GM18526 (cell line): ENCODE measurements at regions not wholly inside any gene's neighbourhood (a gene's known extent, or its start where the extent isn't known, plus 50 kb on each side); places are given as distances from the start of the nearest gene placed in this dataset.

Experiments
- POLR2A ChIP-seq: IDR thresholded peaks from 3 replicates; pipeline ENCODE4 v1.6.1; 2011; ENCODE audit not compliant: insufficient read length; ENCODE audit errors: extremely low read depth

DNA sequence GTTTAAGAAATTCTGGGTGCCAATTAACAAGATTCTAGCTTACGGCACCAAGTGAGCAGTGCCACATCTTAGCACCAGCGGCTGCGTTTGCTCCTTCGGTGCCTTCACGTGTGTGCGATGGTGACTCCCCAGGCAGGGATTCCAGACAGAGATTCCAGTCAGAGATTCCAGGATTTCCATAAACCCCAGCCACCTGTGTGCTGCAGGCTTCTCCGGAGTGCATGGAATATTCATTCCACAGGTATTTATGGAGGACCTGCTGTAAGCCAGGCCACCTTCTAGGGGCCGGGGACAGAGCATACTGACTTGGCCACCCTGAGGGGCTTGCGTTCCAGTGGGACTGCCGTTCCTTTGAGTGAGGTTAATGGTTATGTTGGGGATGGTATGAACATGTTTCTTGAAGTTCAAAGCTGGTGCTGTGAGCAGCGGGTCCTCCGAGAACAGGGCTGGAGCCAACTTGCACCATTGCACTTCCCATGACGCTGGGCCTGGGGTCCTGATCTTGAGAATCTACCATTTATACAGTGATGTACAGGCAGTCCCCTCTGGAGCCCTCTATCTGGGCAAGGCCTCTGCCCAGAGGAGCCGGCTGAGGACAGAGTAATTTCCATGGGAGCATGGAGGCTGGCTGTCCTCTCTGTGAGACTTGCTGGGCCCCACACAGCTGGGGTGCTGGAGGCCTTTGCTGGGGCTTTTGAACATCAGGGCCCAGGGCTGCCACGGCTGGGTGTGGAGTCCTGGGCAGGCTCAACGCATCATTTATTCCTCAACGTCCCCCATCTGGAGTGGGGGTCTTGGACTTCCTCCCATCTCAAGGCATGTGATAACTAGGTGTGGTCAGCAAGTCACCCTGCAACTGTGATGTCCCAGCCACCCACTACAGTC lies 58.8 kb upstream of the AJAP1 start:
- no peak for TF ChIP-seq POLR2A

DNA sequence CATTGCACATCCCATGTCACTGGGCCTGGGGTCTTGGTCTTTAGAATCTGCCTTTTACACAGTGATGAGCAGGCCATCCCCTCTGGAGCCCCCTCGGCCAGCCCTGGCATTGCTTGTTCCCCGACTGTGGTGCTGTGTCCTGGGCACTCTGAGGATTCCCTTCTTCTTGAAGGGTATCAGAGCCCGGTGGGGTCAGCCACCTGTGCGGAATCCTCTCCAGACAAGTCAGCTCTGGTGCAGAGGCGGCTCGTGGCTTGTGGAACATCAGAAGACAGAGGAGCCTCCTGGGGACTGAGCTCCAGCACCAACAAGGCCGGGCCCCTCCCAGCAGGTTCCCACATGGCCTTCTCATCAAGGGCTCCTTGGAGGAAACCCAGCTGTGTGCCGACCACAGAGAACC lies 57.9 kb upstream of the AJAP1 start:
- TF ChIP-seq POLR2A: no peak

- no peak for TF ChIP-seq POLR2A
Observed at GRCh38 chr1:4597020-4597419, 57.4 kb upstream of the AJAP1 start.

DNA sequence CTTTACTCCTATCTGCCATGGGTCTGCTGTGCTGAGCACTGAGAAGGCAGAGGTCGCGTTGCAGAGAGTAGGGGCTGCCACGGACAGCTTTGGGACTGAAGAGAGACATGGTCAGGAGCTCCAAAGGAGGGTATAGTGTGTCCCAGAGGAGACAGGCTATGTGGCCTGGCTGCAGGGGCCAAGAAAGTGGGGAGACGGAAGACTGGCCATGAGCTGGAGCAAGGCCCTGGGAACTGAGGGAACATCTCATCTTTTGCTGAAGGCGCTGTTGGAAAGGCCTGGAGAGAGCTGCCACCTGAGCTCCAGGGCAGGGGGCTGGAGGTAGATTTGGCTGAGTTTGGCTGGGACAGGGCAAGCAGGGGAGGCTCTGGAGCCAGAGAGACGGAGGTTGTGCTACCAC lies 55.8 kb upstream of the AJAP1 start:
- no peak for TF ChIP-seq POLR2A

- TF ChIP-seq POLR2A: no peak
Observed at GRCh38 chr1:4599521-4599920, 54.9 kb upstream of the AJAP1 start.

GRCh38 chr1:4599951-4600481 lies 54.4 kb upstream of the AJAP1 start:
- TF ChIP-seq POLR2A: no peak

GRCh38 chr1:4600615-4601460 lies 53.6 kb upstream of the AJAP1 start:
- TF ChIP-seq POLR2A: no peak

GRCh38 chr1:4601941-4602340 lies 52.5 kb upstream of the AJAP1 start:
- TF ChIP-seq POLR2A: no peak

- TF ChIP-seq POLR2A: no peak
Observed at GRCh38 chr1:4602462-4603294, 51.7 kb upstream of the AJAP1 start.

DNA sequence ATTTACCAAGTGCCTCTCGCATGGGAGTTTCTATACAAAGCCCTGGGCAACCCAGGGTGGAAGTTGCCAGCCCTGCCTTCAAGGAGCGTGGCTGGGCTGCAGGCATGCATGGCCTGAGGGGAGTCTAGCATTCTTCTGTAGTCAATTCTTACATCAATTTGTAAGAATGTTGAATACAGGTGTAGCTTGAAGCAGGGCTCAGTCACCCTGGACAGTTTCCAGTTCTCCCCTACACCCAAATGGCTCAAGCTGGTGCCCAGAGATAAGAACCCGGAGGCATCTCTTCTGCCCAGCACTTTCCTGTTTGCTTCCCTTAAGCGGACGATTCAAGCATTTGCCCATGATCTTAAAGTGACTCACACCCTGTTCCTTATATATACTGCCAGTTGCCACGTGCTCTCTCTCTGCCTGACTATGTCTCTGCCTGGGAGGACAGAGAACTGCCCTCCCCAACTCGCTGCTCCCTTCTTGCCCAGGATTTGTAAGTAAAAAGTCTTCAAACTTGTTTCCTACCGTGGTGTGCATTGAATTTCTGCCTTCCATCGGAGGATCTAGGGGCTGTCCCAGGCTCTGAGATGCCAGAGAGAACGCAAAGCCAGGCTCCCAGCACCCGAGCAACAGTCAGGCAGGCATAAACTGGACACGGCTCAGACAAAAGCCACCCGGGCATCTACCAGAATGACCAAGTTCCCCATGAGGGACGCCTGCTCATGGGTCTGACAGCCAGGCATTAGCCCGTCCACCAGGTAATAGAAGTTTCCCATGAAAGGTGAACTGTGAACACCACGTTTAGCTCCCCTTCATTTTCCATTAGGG lies 50.9 kb upstream of the AJAP1 start:
- TF ChIP-seq POLR2A: no peak
